NCI-H2029 treated with DMSO at 0.1 percent for 48 hours (cell line): ENCODE measurements at regions not wholly inside any gene's neighbourhood (a gene's known extent, or its start where the extent isn't known, plus 50 kb on each side); places are given as distances from the start of the nearest gene placed in this dataset.

Source experiments
- DNase-seq: peaks from one replicate; lab custom pipeline; 2025; lab: John Stamatoyannopoulos, UW

- no peak for DNase-seq
Measured at GRCh38 chr10:107390563-107390962, 226.1 kb upstream of the SORCS1 start.

GRCh38 chr10:107383357-107383756 is 218.9 kb upstream of the SORCS1 start:
- DNase-seq = no peak

- no peak for DNase-seq
Measured at GRCh38 chr10:107379601-107380000, 215.1 kb upstream of the SORCS1 start.

- no peak for DNase-seq
Measured at GRCh38 chr10:107371801-107372200, 207.3 kb upstream of the SORCS1 start.

- no peak for DNase-seq
Measured at GRCh38 chr10:107364872-107365271, 200.4 kb upstream of the SORCS1 start.

- DNase-seq = no peak
Measured at GRCh38 chr10:107362306-107362705, 197.8 kb upstream of the SORCS1 start.

GRCh38 chr10:107357033-107357432 is 192.5 kb upstream of the SORCS1 start:
- DNase-seq = no peak

- no peak for DNase-seq
Measured at GRCh38 chr10:107356396-107356795, 191.9 kb upstream of the SORCS1 start.

GRCh38 chr10:107342711-107343110 is 178.2 kb upstream of the SORCS1 start:
- DNase-seq = no peak

GRCh38 chr10:107341281-107341680 is 176.8 kb upstream of the SORCS1 start:
- DNase-seq = no peak

GRCh38 chr10:107340326-107340725 is 175.8 kb upstream of the SORCS1 start:
- DNase-seq = no peak

GRCh38 chr10:107336061-107336460 is 171.6 kb upstream of the SORCS1 start:
- no peak for DNase-seq

- DNase-seq = no peak
Measured at GRCh38 chr10:107317592-107317991, 153.1 kb upstream of the SORCS1 start.

GRCh38 chr10:107303203-107303602 is 138.7 kb upstream of the SORCS1 start:
- no peak for DNase-seq

GRCh38 chr10:107299606-107300005 is 135.1 kb upstream of the SORCS1 start:
- no peak for DNase-seq

GRCh38 chr10:107284187-107284586 is 119.7 kb upstream of the SORCS1 start:
- no peak for DNase-seq

GRCh38 chr10:107280293-107280692 is 115.8 kb upstream of the SORCS1 start:
- DNase-seq = no peak

GRCh38 chr10:107277591-107277990 is 113.1 kb upstream of the SORCS1 start:
- no peak for DNase-seq

- no peak for DNase-seq
Measured at GRCh38 chr10:107275806-107276205, 111.3 kb upstream of the SORCS1 start.

GRCh38 chr10:107269626-107270025 is 105.1 kb upstream of the SORCS1 start:
- DNase-seq = no peak

GRCh38 chr10:107264742-107265141 is 100.2 kb upstream of the SORCS1 start:
- no peak for DNase-seq

- DNase-seq = no peak
Measured at GRCh38 chr10:107244122-107244521, 79.6 kb upstream of the SORCS1 start.

- no peak for DNase-seq
Measured at GRCh38 chr10:107238275-107238674, 73.8 kb upstream of the SORCS1 start.

- no peak for DNase-seq
Measured at GRCh38 chr10:107232013-107232412, 67.5 kb upstream of the SORCS1 start.

- DNase-seq = no peak
Measured at GRCh38 chr10:107230887-107231286, 66.4 kb upstream of the SORCS1 start.
